Stimulated activated CD4-positive, alpha-beta T cell treated with anti-CD3 and anti-CD28 coated beads, Interleukin-12 subunit alpha, Interleukin-12 subunit beta, amount 100 ng/mL, for 4 hours (primary cell): ENCODE measurements at regions not wholly inside any gene's neighbourhood (a gene's known extent, or its start where the extent isn't known, plus 50 kb on each side); places are given as distances from the start of the nearest gene placed in this dataset.
"Not testable (repeated sequence)": the region's sequence is repeated elsewhere in the genome, so short reads cannot be mapped to it uniquely, and the experiment has no call there.

Experiments
- DNase-seq: peaks from one replicate; pipeline ENCODE4 v3.0.0-alpha.2; 2020

DNA sequence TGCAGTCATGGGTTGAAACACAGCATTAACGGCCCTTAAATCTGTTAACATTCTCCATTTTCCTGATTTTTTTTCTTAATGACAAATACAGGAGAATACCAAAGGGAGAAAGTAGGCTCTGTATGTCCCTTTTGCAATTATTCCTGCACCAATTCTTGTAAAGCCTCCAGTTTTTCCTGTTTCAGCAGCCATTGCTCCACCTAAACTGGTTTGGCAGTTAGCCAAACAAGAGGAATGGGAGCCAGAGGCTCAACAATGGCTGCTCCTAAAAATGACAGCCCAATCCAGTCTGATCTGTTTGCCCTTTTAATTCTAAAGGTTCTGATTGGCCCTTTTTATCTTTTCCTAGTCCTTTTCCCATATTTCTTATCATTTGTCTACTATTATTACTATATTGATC, 284.2 kb upstream of the SGK1 start:
- no peak for DNase-seq

DNA sequence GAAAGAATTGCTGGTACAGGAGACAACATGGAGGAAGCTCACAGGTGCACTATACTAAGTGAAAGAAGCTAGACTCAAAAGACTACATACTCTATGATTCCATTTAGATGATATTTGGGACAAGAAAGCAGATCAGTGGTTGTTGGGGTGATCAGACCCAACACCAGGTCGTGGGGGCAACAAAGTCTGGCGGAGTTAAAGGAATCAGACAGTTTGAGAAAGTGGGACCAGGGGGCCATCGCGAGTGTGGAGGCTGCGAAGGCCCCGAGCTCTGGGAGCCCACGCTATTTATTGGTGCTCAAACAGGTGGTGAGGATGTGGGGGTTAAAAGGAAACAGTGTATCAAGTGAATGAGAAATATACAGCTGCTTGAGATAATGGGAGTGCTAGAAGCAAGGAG, 282.8 kb upstream of the SGK1 start:
- DNase-seq, result no peak

DNA sequence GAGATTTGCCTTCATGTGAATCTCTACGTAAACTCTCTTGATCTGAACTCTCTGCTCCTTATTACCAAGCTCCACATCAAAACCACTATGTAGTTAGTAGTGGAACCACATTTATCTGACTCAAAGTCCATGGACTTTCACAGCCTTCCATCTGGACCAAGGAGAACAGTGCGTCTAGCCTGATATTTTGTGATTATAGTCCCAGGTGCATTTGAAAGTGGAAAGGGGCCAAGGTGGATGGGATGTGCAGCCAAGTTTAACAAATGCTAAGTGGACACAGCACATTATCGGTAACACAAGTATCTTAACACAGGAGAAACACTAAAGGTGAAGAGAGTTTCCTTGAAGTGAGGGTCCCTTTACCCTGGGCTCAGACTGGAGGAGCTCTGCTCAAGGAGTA, 281.2 kb upstream of the SGK1 start:
- DNase-seq, result no peak

DNA sequence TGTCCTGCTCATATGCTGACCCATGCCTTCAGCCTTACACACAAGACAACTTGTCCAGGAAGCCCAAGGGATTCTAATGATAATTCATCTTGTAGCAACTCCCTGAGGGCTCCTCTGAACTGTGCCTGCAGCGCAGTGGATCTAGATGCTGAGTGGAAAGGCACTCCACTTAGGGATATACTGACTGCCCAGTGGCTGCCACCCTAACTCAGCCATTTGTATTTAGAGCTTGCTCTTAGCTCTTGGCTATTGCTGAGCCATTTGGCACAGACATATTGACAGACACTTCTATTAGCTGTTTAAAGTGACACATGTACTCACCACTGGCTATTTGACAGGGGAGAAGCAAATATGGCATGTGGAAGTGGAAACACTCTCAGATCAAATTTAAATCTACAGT, 278.3 kb upstream of the SGK1 start:
- no peak for DNase-seq

DNA sequence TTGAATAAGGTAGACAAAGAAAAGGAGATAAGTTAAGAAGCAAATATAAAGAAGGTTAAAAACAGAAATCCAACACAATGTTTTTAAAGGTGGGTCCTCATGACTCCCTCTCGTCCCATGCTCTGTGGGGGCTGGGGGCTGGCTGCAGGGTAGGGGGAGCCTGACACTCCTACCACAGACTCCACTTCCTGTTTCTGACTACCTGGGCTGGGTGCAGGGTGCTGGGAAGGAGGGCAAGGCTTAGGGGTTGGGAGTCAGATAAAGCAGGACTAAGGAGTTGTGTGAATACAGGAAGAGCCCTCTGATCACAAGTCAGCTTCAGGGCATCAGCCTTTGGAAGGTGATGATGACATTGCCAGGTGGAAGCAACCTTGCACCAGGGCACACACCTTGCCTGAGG, 277.0 kb upstream of the SGK1 start:
- no peak for DNase-seq

DNA sequence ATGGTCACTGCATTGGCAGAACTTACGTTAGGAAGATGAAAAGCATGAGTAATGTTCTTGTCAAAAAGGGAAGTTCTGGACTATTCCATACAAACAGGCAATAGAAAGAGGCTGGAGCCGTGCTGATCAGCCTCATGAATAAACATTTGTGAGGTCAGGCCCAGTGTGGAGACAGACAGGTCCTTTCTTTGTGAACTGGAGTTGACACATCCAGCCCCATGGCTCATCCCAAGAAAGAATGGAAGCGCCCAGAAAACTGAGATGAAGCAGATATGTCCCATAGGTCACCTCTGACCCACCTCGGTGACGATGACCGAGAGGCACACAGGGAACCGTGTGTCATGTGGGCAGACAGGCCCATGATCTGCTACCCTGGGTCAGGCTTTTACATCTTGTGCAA, 276.0 kb upstream of the SGK1 start:
- DNase-seq, result no peak

DNA sequence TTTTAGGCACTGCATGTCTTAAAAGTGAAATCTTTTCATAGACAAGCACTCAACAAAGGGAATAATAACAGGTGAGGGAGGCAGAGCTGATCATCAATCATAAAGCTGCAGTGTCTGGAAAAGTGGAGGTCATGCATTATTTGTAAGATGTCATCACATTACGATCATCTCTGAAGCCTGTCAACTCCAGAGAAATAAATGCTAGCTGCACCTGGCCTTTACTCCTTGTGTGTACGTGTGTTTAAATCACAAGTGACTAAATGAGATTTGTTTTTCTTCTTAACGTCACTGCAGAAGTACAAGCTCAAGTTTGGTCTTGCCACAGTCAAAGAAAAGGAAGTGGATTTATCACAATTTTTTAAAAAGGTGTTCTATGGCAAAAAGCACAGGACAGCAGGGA, 275.5 kb upstream of the SGK1 start:
- no peak for DNase-seq

DNA sequence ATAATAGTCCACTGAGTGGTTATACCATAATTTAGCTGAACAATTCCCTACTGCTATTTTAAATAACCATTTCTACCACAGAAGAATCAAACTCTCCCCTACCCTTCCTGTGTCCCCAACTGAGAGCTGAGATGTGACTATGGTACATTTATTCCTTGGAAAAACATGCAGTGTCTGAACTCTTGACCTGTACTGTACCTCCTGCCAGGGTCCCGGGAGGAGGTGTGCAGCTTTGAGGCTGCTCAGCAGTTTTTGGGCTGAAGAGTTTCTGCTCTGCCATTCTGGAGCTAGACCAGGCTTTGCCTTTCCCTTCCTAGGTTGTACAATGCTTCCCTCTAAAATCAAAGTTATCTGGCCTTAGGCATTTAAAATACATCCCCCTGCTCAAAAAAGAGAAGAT, 275.1 kb upstream of the SGK1 start:
- no peak for DNase-seq

DNA sequence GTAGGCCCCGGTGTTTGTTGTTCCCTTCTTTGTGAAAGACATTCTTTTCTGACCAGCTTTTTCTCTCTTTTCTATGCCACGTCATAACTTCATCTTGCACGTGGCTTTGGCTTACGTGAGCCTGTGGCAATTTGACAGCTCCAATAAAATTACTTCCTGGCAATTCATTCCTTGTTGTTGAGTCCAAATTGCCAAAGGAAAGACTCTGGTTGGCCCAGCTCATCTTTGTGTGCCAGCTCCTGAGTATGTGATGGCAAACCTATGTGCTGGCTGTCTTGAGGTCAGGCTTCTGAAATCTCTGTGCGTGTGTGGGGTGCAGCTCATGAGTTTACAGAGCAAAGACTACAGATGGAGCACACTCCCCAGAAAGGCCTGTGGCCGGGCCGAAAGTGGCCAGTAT, 272.5 kb upstream of the SGK1 start:
- no peak for DNase-seq

DNA sequence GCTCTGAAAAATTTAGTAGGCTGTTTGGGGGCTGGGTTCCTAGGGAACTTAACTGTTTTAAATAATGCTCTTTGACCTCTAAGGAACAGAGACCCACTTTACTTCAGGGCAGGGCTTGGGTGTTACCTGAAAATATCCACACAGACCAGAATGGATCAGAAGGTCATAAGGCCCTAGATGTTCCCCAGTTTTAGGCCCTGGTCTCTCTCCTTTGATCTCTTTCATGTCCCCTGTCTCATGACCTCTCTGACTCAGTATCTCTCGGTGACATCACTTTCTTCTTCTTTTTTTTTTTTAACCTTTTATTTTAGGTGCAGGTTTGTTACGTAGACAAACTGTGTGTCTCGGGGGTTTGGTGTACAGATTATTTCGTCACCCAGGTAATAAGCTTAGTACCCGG, 272.1 kb upstream of the SGK1 start:
- DNase-seq, result no peak

DNA sequence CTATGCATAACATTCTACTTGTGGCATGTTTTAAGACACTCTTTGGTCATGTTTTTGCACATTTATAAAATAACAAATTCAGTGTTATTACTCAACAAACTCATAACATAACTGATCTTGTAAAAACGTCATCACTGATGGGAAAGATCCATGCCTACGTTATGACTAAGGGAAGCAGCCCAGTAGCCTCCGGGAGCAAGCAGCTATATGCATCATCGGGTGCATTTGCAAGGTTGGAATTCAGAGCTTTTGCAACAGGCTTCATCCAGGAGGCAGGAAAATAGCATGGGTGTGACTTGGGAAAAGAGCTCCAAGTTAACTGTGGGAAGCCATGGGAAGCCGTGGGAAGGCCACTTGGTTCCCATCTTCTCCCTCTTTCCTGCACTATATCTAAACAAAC, 271.6 kb upstream of the SGK1 start:
- DNase-seq, result no peak

DNA sequence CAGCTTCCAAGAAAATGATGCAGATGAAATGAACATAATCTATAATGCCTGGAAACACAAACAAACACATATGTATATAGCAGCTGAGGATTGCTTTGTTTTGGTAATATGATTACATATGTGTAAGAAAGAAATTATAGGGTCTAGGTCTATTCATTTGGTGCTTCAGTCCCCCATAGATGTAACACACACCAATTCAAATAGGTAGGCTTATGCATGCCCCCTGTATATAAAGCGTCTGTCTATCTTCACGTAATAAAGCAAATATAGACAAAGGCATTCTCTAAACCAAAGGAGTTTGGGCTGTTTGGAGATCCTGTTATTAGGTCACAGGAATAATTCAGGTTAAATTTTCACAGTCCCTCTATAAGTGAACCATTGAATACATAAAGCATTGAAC, 270.4 kb upstream of the SGK1 start:
- DNase-seq, result no peak

DNA sequence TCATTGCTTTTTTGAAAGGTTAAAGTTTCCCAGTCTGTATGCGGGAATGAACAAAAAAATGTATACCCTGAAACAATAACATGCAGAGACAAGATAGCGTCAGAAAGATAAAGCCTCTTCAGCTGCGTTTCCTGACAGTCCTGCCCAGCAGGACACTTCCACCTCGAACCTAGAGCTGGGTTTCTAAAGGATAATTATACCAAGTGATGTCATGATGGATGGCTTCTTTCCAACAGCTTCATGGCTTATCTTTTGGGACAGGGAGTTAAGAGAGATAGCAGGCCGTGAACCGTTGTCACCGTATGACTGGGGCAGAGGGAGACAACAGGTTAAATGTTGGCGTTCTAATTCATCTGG, 267.6 kb upstream of the SGK1 start:
- DNase-seq, result no peak

DNA sequence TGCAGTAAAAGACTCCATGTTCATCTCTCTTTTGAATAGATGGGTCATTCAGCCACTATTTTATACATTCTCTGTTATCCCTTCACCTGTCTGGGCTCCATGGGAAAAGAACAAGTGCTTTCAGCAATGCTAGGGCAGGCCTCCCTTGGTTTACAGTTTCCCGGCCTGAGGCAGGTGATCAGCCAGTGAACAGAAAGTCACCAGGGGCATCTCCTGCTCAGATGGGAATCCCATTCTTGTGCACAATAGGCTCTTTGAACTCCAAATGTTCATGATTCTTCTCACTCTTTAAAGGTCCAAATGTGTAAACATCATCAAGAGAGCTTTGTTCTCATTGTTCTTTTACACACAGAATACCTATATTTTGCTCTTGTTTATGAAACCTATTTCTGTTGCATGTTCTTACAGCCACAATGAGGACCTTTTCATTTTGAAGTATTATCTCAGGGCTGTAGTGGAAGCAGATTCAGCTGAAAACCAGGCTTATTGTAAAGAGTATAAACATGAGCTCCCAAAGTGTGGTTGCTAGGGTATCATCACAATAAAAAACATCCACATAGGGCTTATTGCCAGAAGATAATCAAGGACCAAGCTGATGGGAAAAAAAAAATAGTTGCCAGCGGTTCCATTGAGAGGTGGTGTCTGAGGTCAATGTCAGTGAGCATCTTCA, 267.1 kb upstream of the SGK1 start:
- no peak for DNase-seq

DNA sequence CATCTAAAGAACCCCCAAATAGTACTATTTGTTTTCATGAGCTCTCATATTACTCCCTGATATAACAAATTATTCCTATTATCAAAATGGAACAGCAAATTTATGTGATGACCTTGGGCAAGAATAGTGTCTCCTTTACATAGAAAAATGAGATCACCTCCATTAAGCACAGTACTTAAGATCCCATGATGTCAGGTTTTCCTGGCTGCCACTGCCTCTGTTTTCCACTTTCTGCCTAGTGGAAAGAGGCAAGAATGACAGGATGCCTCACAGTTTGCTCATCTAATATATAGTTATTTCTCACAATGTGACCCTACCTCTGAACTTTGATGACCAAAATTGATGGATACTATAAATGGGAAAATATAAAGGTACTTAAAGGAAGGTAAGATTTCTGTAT, 260.1 kb upstream of the SGK1 start:
- no peak for DNase-seq

DNA sequence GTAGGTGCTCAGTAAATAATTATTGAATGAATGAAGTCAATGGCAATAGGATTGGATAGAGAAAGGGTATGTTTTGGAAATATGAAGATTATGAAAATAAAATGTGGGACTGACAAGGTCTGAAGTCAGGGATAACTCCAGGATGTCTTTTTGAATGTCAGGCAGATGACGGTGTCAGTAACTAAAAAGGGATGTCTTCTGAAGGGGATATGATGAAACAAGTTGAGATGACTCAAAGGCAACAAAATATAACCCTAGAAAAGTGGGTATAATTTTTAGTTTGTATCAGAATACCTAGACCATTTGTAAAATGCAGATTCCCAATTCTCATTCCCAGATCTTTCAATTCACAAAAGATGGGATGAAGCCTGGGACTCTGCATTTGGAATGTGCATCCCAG, 257.3 kb upstream of the SGK1 start:
- DNase-seq, result no peak

DNA sequence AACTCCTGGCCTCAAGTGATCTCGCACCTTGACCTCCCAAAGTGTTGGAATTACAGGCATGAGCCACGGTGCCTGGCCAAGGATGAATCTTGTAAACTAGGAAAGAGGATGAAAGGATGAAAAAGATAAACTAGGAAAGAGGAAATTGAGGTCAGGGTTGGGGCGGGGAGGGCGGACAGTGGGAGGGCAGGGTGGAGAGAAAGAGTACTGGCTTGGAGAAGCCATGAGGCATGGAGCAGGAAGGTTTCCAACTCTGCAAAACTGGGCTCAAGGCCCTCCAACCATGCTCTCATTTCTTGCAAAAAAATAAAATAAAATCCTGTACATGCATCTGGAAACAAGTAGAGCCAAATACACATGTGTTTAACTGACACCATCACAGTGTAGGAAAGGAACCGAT, 256.6 kb upstream of the SGK1 start:
- DNase-seq, result no peak

DNA sequence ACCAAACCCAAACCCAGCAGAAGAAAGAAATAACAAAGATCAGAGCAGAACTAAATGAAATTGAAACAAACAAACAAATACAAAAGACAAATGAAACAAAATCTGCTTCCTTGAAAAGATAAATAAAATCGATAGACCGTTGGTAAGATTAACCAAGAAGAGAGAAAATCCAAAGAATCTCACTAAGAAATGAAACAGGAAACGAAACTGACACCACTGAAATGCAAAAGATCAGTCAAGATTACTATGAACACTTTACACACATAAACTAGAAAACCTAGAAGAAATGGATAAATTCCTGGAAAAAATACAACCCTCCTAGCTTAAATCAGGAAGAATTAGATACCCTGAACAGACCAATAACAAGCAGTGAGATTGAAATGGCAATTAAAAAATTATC, 252.1 kb upstream of the SGK1 start:
- DNase-seq, result not testable (repeated sequence)

DNA sequence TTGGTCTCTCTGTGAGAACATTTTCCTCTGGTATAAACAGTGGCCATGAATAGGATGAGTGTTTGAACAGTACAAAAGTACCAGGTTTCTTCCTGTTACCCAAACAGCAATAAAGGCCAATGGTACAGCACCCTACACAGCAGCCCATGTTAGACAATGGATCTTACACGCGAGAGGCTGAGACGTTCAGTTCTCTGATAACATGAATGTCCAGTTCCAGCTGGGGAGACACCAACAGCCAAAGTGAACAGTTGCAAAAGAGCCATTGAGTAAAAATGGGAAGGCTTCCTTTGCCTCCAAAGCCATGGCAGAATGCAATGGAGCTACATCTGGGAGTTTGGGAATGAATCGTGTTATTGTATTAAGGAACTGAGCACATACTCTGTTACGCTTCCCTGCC, 246.8 kb upstream of the SGK1 start:
- DNase-seq, result no peak

DNA sequence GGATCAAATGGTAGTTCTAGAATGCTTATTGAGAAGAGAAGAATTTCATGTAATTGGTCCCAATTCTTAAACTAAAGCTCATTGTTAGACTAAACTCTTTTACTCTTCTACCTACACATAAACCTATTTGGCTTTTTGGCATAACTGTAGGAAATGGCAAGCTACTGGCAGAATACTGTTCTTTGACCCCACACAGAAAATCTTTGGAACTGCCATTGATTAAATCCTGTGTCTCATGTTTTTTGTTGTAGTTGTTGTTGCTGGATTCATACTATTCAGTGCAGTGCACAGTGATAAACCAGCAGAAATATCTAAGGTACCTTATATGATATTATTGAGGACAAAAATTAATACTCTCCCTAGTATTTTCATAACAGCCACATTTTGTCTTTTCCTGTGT, 242.1 kb upstream of the SGK1 start:
- no peak for DNase-seq

DNA sequence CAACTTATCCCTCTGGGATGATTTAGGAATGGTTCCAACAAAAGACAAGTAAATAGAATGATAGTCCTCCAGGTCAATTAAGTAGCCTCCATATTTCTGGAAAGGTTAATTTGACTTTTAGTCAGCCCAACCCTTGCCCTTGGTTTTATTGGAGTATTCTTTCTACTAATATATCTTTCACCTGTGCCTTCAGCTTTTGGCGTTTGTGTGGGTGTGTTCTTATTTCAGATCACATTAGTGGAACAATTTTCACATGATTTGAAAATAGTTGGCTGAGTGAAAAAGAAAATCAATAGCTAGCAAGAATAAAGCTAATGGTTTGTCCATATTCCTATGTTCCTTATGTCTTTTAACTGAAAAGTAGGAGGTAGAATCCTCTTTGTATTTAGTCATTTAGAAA, 239.6 kb upstream of the SGK1 start:
- DNase-seq, result no peak

DNA sequence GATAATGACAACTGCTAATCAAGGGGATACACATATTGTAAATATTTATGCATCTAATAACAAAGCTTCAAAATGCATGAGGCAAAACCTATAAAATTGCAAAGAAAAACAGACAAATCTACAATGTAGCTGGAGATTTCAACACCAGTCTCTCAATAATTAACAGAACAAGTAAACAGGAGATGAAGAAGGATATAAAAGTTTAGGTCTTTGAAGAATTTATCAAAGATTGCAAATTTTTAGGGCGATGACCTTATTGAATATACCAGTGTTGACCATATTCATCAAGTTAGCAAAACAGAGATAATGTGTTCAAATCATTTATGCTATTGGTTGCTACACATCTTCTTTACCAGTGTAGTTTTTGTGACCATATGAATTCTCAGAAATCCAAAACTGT, 237.8 kb upstream of the SGK1 start:
- DNase-seq, result no peak

DNA sequence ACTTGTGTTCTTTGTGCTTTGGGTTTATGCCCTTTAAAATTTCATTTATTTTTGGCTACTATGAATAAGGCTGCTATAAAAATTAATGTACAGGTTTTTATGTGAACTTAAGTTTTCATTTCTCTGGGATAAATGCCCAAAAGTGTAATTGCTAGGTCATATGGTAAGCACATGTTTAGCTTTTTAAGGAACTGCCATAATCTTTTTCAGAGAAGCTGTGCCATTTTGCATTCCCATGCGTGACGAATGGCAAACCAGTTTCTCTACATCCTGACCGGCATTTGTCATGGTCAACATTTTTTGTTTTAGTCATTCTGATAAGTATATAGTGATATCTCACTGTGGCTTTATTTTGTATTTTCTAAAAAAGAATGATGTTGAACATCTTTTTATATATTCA, 236.0 kb upstream of the SGK1 start:
- no peak for DNase-seq

DNA sequence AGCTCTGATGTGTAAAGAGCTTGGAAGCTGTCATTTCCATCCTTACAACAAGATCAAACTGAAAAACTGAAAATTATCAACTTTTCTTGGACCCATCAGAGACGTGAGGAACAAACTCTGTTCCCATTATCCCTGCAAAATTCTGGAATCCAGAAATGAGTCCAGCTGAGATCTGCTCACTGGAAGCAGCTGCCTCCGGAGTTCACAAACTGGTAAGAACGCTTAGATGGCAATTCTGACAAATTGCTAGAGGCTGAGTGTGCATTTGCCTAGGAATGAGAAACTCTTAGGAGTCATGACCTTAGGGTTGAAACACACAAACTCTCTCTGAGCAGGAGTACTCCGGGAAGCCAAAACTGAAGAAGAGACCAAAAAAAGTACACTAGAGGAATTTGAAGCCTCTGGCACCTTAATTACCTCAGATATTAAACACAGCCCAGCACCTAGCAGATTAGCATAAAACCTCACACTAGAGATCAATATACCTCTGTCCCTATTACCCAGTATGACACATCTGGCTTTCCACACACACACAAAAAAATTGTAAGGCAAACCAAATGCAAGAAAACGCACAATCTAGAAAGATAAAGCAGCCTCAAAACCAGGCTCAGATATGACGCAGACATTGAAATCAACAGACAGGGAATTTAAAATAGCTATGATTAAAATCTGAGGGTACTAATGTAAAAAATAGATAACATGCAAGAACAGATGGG, 233.5 kb upstream of the SGK1 start:
- DNase-seq, result no peak

DNA sequence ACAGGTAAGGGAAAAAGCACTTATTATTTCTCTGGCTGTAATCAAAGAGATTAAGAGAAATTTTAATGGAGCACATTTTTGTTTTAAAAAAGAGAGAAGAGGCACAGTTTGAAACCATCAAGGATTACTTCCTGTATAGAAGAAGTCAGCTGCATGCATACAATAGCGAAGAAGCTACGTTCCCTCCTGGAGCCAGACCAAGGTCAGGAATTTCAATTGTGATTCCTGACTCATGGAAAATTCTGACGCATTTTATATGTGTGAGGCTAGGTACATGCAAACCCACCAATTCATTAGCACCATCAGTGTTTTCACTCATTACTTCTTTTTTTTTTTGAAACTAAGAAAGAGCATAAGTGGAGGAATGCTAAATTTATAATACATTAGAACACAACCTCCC, 232.7 kb upstream of the SGK1 start:
- DNase-seq, result no peak
